Fibroblast of lung (primary cell): ENCODE measurements at regions not wholly inside any gene's neighbourhood (a gene's known extent, or its start where the extent isn't known, plus 50 kb on each side); places are given as distances from the start of the nearest gene placed in this dataset.

Experiments used
- DNase-seq, 2 donors: peaks; one replicate each; pipeline versions ENCODE4 v3.0.0 to v3.0.0-alpha.2; 2010; ENCODE audit warnings: low read depth in 2 of 2
- H2AFZ ChIP-seq: 2 replicates; pipeline ENCODE4 v1.5.1; 2012; ENCODE audit warnings: low read length, control low read depth, inconsistent platforms
- H3K27ac ChIP-seq: 2 replicates; pipeline ENCODE4 v1.5.1; 2011; ENCODE audit warnings: low read length, control low read depth; ENCODE audit not compliant: insufficient read depth
- H3K27me3 ChIP-seq: 2 replicates; pipeline ENCODE4 v1.5.1; 2011; ENCODE audit warnings: mild to moderate bottlenecking, low read length; ENCODE audit not compliant: control insufficient read depth, insufficient read depth
- H3K36me3 ChIP-seq: 2 replicates; pipeline ENCODE4 v1.5.1; 2011; ENCODE audit warnings: low read length; ENCODE audit not compliant: control insufficient read depth, insufficient read depth
- H3K4me1 ChIP-seq: 2 replicates; pipeline ENCODE4 v1.5.1; 2011; ENCODE audit warnings: low read length; ENCODE audit not compliant: control insufficient read depth, insufficient read depth; ENCODE audit errors: extremely low read depth
- H3K4me2 ChIP-seq: 2 replicates; pipeline ENCODE4 v1.5.1; 2011; ENCODE audit warnings: low read length, control low read depth; ENCODE audit not compliant: insufficient read depth; ENCODE audit errors: extremely low read depth
- H3K4me3 ChIP-seq, 4 experiments: fragments of 200-600 bp in 1 of 4; sonication (generic) in 1 of 4; replicated peaks in 1 of 4; 2 replicates each; pipeline ENCODE4 v1.5.1; 2011 to 2016; ENCODE audit warnings: low read length in 4 of 4, low read depth in 3 of 4, mild to moderate bottlenecking in 3 of 4, control low read depth in 2 of 4, inconsistent platforms in 1 of 4, mixed read lengths in 1 of 4; ENCODE audit not compliant: insufficient read depth in 1 of 4; ENCODE audit errors: control extremely low read depth in 1 of 4
- H3K79me2 ChIP-seq: 2 replicates; pipeline ENCODE4 v1.5.1; 2012; ENCODE audit warnings: mild to moderate bottlenecking, low read length, inconsistent platforms; ENCODE audit not compliant: control insufficient read depth, insufficient read depth
- H3K9ac ChIP-seq: 2 replicates; pipeline ENCODE4 v1.5.1; 2011; ENCODE audit warnings: mild to moderate bottlenecking, low read length, control low read depth; ENCODE audit not compliant: insufficient read depth
- H3K9me3 ChIP-seq: 2 replicates; pipeline ENCODE4 v1.5.1; 2012; ENCODE audit warnings: low read depth, low read length; ENCODE audit not compliant: control insufficient read depth, insufficient read depth
- H4K20me1 ChIP-seq: 2 replicates; pipeline ENCODE4 v1.5.1; 2011; ENCODE audit warnings: low read length; ENCODE audit not compliant: control insufficient read depth, insufficient read depth; ENCODE audit errors: extremely low read depth
- EZH2 ChIP-seq: IDR thresholded peaks from 2 replicates; pipeline ENCODE4 v1.5.1; 2012; ENCODE audit warnings: low read length, control low read depth, mild to moderate bottlenecking; ENCODE audit errors: missing control alignments
- TF ChIP-seq, protein P1 (sequence below), 2 donors: IDR thresholded peaks in 1 of 2; conservative IDR thresholded peaks in 1 of 2; 1 replicate in 1 of 2; 2 replicates in 1 of 2; pipeline ENCODE4 v1.5.1; 2011 to 2012; ENCODE audit warnings: low read length in 2 of 2, control low read depth in 1 of 2, inconsistent platforms in 1 of 2, low read depth in 1 of 2, mild to moderate bottlenecking in 1 of 2

DNA sequence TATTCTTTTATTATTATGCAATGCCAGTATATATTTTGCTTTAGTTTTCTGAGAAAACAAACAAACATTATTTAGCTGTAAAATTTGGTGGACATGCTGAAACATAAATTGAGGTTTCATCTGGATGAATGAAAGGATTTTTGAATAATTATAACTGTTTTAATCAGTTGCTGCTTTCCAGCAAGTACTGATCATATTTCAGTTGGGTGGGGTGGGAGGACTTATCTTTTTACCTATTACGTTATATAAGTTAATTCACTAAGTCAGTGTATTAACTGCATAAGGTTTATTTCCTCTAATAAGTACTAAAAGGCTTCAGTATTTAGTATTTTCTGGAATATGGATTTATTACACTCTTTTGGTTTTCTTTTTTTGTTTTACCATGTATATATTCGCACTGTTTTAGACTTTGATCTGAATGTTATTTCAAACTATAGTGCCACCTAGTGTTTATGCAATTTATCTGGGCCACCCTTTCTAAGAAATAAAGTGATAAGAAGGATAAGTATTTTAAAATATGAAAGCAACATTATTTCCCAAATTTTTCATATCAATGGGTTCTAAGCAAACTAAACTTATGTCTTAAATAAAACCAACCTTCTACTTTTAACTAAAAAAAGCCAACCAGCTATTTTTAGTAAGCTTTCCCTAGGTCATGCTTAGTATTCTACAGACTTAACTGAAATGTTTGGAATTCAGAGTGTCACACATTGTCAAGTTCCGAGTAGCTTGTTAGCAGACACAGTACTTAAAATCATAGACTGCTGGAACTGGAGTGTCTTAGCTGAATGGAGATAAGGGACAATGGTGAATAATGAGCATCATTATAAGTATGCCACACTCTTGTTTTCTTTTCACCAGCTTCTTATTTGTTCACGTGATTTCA, 105.4 kb upstream of the MCHR2 start:
- no peaks in the 10 kb centered on the region for H3K27me3 ChIP-seq
- TF ChIP-seq EZH2 = no peak
- TF ChIP-seq, protein P1, sequence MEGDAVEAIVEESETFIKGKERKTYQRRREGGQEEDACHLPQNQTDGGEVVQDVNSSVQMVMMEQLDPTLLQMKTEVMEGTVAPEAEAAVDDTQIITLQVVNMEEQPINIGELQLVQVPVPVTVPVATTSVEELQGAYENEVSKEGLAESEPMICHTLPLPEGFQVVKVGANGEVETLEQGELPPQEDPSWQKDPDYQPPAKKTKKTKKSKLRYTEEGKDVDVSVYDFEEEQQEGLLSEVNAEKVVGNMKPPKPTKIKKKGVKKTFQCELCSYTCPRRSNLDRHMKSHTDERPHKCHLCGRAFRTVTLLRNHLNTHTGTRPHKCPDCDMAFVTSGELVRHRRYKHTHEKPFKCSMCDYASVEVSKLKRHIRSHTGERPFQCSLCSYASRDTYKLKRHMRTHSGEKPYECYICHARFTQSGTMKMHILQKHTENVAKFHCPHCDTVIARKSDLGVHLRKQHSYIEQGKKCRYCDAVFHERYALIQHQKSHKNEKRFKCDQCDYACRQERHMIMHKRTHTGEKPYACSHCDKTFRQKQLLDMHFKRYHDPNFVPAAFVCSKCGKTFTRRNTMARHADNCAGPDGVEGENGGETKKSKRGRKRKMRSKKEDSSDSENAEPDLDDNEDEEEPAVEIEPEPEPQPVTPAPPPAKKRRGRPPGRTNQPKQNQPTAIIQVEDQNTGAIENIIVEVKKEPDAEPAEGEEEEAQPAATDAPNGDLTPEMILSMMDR (conservative IDR thresholded peaks at IDR 0.05 in 1 of 2, IDR thresholded peaks at IDR 0.05 in 1 of 2; ENCODE audit: low read depth in 1 of 2, low read length in 2 of 2) = peak in 1 of 2 donors; percentile 44
- H3K79me2 ChIP-seq = no peaks in the 10 kb centered on the region
- no peaks in the 10 kb centered on the region for H3K36me3 ChIP-seq
- H3K4me3 ChIP-seq = no peak overlapping the region
- H2AFZ ChIP-seq = no peak overlapping the region
- no peak overlapping the region for H3K4me2 ChIP-seq
- H3K9me3 ChIP-seq = no peaks in the 10 kb centered on the region
- H3K4me1 ChIP-seq = no peaks in the 10 kb centered on the region
- no peak overlapping the region for H3K27ac ChIP-seq
- no peak overlapping the region for H3K9ac ChIP-seq
- DNase-seq = peak; percentile 24 to 52
- no peaks in the 10 kb centered on the region for H4K20me1 ChIP-seq

DNA sequence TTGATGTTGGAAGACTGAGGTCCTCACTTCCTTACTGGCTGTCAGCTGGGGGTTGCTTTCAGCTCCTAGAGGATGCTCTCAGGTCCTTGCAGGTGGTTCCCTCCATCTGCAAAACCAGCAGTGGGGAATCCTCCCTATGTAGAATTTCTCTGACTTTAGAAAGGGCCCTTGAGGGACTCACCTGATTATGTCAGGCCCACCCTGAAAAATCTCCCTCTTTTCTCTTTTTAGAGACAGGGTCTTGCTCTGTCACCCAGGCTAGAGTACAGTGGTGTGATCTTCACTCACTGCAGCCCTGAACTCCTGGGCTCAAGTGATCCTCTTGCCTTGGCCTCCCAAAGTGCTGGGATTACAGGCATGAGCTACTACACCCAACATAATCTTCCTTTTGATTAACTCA, 102.9 kb upstream of the MCHR2 start:
- Histone ChIP-seq H3K27me3 (no peaks in the 10 kb centered on the region), H3K9ac (no peak overlapping the region), H3K27ac (no peak overlapping the region), H3K4me2 (no peak overlapping the region), H4K20me1 (no peaks in the 10 kb centered on the region), H3K4me3 (no peak overlapping the region), H3K36me3 (no peaks in the 10 kb centered on the region), H2AFZ (no peak overlapping the region), H3K79me2 (no peaks in the 10 kb centered on the region), H3K9me3 (no peaks in the 10 kb centered on the region), H3K4me1 (no peaks in the 10 kb centered on the region)
- TF ChIP-seq EZH2 = no peak
- TF ChIP-seq, protein P1 (conservative IDR thresholded peaks at IDR 0.05 in 1 of 2, IDR thresholded peaks at IDR 0.05 in 1 of 2; ENCODE audit: low read depth in 1 of 2, low read length in 2 of 2) = no peak
- DNase-seq = no peak

DNA sequence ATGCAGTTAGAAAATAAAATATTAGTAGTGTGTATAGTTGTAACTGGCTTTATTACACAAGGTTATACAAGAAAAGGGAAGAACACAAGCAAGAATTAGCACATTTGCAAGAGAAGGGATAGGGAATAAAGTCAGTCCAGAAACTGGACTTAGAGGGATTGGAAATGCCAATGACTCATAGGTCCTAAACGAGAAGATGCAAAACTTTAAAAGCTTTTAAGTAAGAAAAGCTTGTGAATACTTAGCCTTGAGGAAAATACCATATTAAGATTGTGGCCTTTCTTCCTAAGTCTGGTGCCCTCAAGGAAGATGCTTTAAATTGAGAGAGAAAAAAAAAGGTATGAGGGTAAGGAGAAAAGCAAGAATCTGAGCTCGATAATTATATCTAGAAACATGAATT, 102.3 kb upstream of the MCHR2 start:
- Histone ChIP-seq H3K4me3 (no peak overlapping the region), H3K79me2 (no peaks in the 10 kb centered on the region), H3K9ac (no peak overlapping the region), H4K20me1 (no peaks in the 10 kb centered on the region), H3K9me3 (no peaks in the 10 kb centered on the region), H3K4me2 (no peak overlapping the region), H3K27me3 (no peaks in the 10 kb centered on the region), H3K36me3 (no peaks in the 10 kb centered on the region), H3K4me1 (no peaks in the 10 kb centered on the region), H3K27ac (no peak overlapping the region), H2AFZ (no peak overlapping the region)
- no peak for TF ChIP-seq EZH2
- TF ChIP-seq, protein P1 (conservative IDR thresholded peaks at IDR 0.05 in 1 of 2, IDR thresholded peaks at IDR 0.05 in 1 of 2; ENCODE audit: low read depth in 1 of 2, low read length in 2 of 2) = no peak
- DNase-seq = no peak
